AG04450 (cell line): ENCODE measurements at regions not wholly inside any gene's neighbourhood (a gene's known extent, or its start where the extent isn't known, plus 50 kb on each side); places are given as distances from the start of the nearest gene placed in this dataset.

Source experiments
- CTCF ChIA-PET: fragments of 300-600, 350-600 bp; formaldehyde crosslinking; extraction: SDS; loops from one replicate; lab custom pipeline; 2022; ENCODE audit warnings: antibody characterized with exemption, inconsistent platforms; lab: Charles Lee
- POLR2A ChIA-PET: fragments of 350-600 bp; formaldehyde crosslinking; extraction: SDS; loops from one replicate; lab custom pipeline; 2021; ENCODE audit warnings: antibody characterized with exemption, inconsistent platforms; lab: Yijun Ruan, JAX
- DNase-seq: peaks from one replicate; pipeline ENCODE4 v3.0.0-alpha.2; 2011; ENCODE audit warnings: low read depth, low spot score
- H3K27ac ChIP-seq: one replicate; pipeline ENCODE4 v1.5.1; 2012; ENCODE audit warnings: low read depth, low read length, control low read depth
- H3K27me3 ChIP-seq: one replicate; pipeline ENCODE4 v1.6.0; 2012; ENCODE audit warnings: low read length; ENCODE audit not compliant: control insufficient read depth, insufficient read depth
- H3K4me3 ChIP-seq: 2 replicates; pipeline ENCODE4 v1.5.1; 2011; ENCODE audit warnings: mild to moderate bottlenecking, low read depth, low read length, control low read depth
- H3K9me3 ChIP-seq: 2 replicates; pipeline ENCODE4 v1.5.1; 2012; ENCODE audit warnings: low read length; ENCODE audit not compliant: control insufficient read depth, insufficient read depth
- CTCF ChIP-seq: IDR thresholded peaks from 2 replicates; pipeline ENCODE4 v1.5.1; 2011; ENCODE audit warnings: low read depth, low read length, control low read depth, inconsistent platforms

DNA sequence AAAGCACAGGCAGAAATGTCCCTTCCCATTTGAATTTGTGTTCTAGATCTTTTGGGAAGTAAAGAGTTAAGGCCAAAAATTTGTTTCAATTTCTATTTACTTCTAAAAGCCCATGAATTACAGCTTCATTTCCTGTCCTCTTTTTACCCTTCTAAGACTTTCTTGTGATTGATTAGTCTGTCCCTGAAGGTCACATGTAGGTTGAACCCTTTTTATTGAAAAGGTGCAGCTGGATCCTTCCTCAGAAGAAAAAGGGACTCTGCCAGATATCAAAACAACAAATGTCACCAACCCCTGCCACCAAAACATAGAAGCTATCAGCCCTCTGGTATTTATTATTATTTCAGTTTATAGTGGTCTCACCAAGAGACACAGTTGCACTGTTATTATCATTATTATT lies 424.9 kb upstream of the DPP6 start:
- no peak overlapping the region for H3K4me3 ChIP-seq
- peaks cover 12% of the 10 kb centered on the region for H3K9me3 ChIP-seq
- ChIA-PET POLR2A (no interaction called here), CTCF (no interaction called here)
- no peak for DNase-seq
- TF ChIP-seq CTCF: no peak
- H3K27me3 ChIP-seq: no peaks in the 10 kb centered on the region
- no peak overlapping the region for H3K27ac ChIP-seq

- no peak overlapping the region for H3K4me3 ChIP-seq
- POLR2A ChIA-PET: no interaction called here
- CTCF ChIA-PET: no interaction called here
- no peak for DNase-seq
- no peak overlapping the region for H3K27ac ChIP-seq
- TF ChIP-seq CTCF: no peak
- no peaks in the 10 kb centered on the region for H3K27me3 ChIP-seq
- H3K9me3 ChIP-seq: peaks cover 12% of the 10 kb centered on the region
Observed at GRCh38 chr7:153628406-153628805, 423.8 kb upstream of the DPP6 start.

- TF ChIP-seq CTCF: no peak
- Histone ChIP-seq H3K4me3 (no peak overlapping the region), H3K9me3 (peaks cover 12% of the 10 kb centered on the region), H3K27me3 (no peaks in the 10 kb centered on the region), H3K27ac (no peak overlapping the region)
- no peak for DNase-seq
- CTCF ChIA-PET: no interaction called here
- POLR2A ChIA-PET: no interaction called here
Observed at GRCh38 chr7:153628825-153629224, 423.4 kb upstream of the DPP6 start.

DNA sequence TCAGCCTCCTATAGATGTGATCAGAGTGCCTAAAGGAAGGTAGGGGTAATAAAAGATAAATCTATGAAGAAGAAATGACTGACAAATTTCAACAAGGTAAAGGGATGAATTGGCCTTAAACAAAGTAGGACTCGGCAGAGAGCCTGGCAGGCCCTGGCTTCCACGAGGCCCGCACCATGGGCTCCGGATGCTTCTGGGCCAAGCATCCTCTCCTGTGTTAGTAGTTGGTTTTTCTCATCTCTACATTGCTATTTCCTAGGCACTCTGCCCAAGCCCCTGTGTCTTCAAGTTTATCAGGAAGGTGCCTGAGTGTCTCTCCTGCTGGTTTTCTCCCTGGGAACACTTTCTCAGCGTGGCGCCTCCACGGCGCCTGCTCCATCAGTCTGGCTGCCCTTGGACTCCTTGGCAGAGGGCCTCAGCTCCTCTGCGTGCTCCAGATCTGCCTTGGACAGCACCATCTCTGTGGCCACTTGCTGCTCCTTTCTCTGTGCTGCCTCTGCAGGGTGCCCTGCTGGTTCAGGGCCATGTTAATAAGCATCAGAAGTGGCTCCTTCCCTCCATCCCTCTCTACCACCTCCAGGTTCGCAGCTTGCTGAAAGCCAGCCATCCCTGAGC lies 413.3 kb upstream of the DPP6 start:
- DNase-seq: no peak
- CTCF ChIA-PET: no interaction called here
- H3K27me3 ChIP-seq: no peaks in the 10 kb centered on the region
- no peak overlapping the region for H3K4me3 ChIP-seq
- peaks cover 18% of the 10 kb centered on the region for H3K9me3 ChIP-seq
- POLR2A ChIA-PET: no interaction called here
- H3K27ac ChIP-seq: no peak overlapping the region
- TF ChIP-seq CTCF: no peak

DNA sequence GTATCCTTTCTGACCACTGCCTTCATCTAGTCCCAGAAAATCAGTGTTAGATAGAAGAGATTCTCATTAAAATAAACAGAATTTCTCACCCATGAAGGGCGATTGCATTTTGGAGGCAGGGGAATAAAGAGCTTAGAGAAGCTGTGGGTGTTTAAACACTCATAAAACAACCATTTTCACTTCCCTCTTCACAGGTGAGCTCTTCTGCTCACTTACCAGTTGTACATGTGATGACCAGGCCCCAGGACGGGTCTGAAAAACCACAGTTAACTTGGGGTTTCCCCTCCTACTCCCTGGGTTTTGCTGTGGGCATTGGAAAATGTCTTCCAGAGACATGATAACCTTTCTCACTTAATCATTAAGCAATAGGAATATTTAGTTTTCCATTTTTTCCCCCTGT lies 411.6 kb upstream of the DPP6 start:
- Histone ChIP-seq H3K27ac (no peak overlapping the region), H3K4me3 (no peak overlapping the region), H3K9me3 (peaks cover 18% of the 10 kb centered on the region), H3K27me3 (no peaks in the 10 kb centered on the region)
- TF ChIP-seq CTCF: no peak
- DNase-seq: no peak
- CTCF ChIA-PET: no interaction called here
- POLR2A ChIA-PET: no interaction called here
